B cell (primary cell): ENCODE measurements at regions not wholly inside any gene's neighbourhood (a gene's known extent, or its start where the extent isn't known, plus 50 kb on each side); places are given as distances from the start of the nearest gene placed in this dataset.

Experiments
- CTCF ChIP-seq: fragments of 200-600 bp; IDR thresholded peaks from one replicate; pipeline ENCODE4 v1.8.0; 2022; ENCODE audit warnings: antibody characterized with exemption, mild to moderate bottlenecking
- EZH2 ChIP-seq: IDR thresholded peaks from 2 replicates; pipeline ENCODE4 v1.6.1; 2012; ENCODE audit warnings: borderline replicate concordance, low read depth, mild to moderate bottlenecking, moderate library complexity, low read length; ENCODE audit not compliant: insufficient read depth, poor library complexity, severe bottlenecking

- TF ChIP-seq CTCF: no peak
- no peak for TF ChIP-seq EZH2
Observed at GRCh38 chr11:111193924-111194490, 51.5 kb upstream of the POU2AF2 start.
